AG04449 (cell line): ENCODE measurements at regions not wholly inside any gene's neighbourhood (a gene's known extent, or its start where the extent isn't known, plus 50 kb on each side); places are given as distances from the start of the nearest gene placed in this dataset.

Experiments
- CTCF ChIA-PET: fragments of 350-600 bp; formaldehyde crosslinking; extraction: SDS; loops from one replicate; lab custom pipeline; 2021; ENCODE audit warnings: antibody characterized with exemption; lab: Yijun Ruan, JAX
- POLR2A ChIA-PET: fragments of 400-600, 350-600 bp; formaldehyde crosslinking; extraction: SDS; loops from one replicate; lab custom pipeline; 2020; ENCODE audit warnings: antibody characterized with exemption, inconsistent platforms; lab: Yijun Ruan, JAX
- DNase-seq: peaks from one replicate; pipeline ENCODE4 v3.0.0-alpha.2; 2010; ENCODE audit warnings: low read depth, low spot score
- H3K4me3 ChIP-seq: 2 replicates; pipeline ENCODE4 v1.5.1; 2011; ENCODE audit warnings: low read depth, mild to moderate bottlenecking, control low read depth, low read length
- CTCF ChIP-seq: IDR thresholded peaks from one replicate; pipeline ENCODE4 v1.5.1; 2011; ENCODE audit warnings: mild to moderate bottlenecking, moderate library complexity, low read length, control low read depth, inconsistent platforms; ENCODE audit not compliant: insufficient read depth; ENCODE audit errors: missing control alignments

- ChIA-PET CTCF (no interaction called here), POLR2A (no interaction called here)
- no peak for DNase-seq
- TF ChIP-seq CTCF, result no peak
- no peak overlapping the region for H3K4me3 ChIP-seq
Observed at GRCh38 chr18:78687736-78688135, 291.9 kb upstream of the SALL3 start.

- CTCF ChIA-PET, result no interaction called here
- no peak for TF ChIP-seq CTCF
Observed at GRCh38 chr18:78688249-78688648, 291.4 kb upstream of the SALL3 start.

GRCh38 chr18:78688916-78689315 lies 290.7 kb upstream of the SALL3 start:
- DNase-seq, result no peak
- H3K4me3 ChIP-seq, result no peak overlapping the region
- POLR2A ChIA-PET, result no interaction called here
- CTCF ChIA-PET, result no interaction called here
- no peak for TF ChIP-seq CTCF

More at GRCh38 chr18:78688249-78688648, 291.4 kb upstream of the SALL3 start:
- POLR2A ChIA-PET, result no interaction called here
- H3K4me3 ChIP-seq, result no peak overlapping the region
- no peak for DNase-seq

- TF ChIP-seq CTCF, result no peak
- ChIA-PET CTCF (no interaction called here), POLR2A (no interaction called here)
- H3K4me3 ChIP-seq, result no peak overlapping the region
- DNase-seq, result no peak
Observed at GRCh38 chr18:78689606-78690005, 290.0 kb upstream of the SALL3 start.

GRCh38 chr18:78692105-78692504 lies 287.5 kb upstream of the SALL3 start:
- DNase-seq, result no peak
- ChIA-PET POLR2A (no interaction called here), CTCF (no interaction called here)
- no peak for TF ChIP-seq CTCF
- no peak overlapping the region for H3K4me3 ChIP-seq

- CTCF ChIA-PET, result no interaction called here
- no peak overlapping the region for H3K4me3 ChIP-seq
- TF ChIP-seq CTCF, result no peak
- POLR2A ChIA-PET, result no interaction called here
- DNase-seq, result no peak
Observed at GRCh38 chr18:78693429-78693828, 286.2 kb upstream of the SALL3 start.
